HG03108 (cell line): ENCODE measurements at regions not wholly inside any gene's neighbourhood (a gene's known extent, or its start where the extent isn't known, plus 50 kb on each side); places are given as distances from the start of the nearest gene placed in this dataset.

ENCODE experiments used
- ATAC-seq: cut with Tn5 transposase; IDR thresholded peaks from one replicate; pipeline ENCODE4 v1.9.1; 2021; ENCODE audit warnings: moderate library complexity; ENCODE audit not compliant: unreplicated experiment

DNA sequence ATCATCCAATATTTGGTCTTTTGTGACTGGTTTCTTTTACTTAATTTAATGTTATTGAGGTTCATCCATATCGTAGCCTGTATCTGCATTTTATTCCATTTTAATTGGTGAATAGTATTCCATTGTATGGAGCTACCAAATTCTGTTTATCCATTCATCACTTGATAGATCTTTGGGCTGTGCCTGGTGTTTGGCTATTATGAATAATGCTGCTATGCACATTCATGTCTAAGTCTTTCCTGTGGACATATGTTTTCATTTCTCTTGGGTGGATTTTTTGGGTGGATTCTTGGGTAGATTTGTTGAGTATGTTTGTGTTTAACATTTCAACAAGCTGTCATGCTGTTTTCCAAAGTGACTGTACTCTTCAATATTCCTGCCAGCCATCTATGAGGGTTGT, 52.5 kb upstream of the NEDD4L start:
- ATAC-seq = no peak

DNA sequence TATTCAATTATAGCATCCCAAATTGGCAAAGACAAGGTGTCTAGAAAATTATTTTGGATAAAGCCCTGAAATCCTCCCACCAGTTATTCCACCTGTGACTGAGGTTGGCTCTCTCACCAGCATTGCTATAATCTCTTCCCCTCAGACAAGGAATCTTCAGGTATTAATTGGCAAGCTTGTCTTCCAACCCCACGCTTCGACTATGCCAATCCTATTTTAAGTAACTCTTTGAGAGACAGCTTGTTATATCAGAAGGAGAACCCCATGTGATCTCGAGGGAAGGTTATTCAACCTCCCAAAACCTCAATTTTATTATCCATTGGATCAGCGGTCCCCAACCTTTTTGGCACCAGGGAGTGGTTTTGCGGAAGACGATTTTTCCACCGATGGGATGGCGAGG, 54.5 kb upstream of the NEDD4L start:
- no peak for ATAC-seq

- no peak for ATAC-seq
These were observed 59.4 kb upstream of the NEDD4L start for GRCh38 chr18:57984490-57985115.

- ATAC-seq = no peak
These were observed 60.1 kb upstream of the NEDD4L start for GRCh38 chr18:57983965-57984364.

DNA sequence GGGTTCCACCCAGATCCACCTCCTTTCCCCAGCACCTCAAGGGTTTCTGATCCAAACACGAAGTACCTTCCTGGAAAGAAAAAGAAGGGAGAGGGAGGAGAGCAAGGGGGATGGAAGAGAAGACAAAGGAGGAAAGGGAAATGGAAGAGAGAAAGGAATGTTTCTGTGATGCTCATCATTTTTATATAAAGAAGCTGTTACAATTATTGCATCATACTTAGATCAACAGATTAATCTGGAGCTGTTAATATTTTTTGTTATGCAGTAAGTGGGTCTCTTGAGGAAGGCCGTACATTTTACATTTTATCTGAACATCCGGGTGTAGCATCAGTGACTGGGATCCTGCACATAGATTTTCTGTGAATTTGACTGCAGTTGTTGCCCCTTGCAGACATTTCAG, 60.6 kb upstream of the NEDD4L start:
- no peak for ATAC-seq

DNA sequence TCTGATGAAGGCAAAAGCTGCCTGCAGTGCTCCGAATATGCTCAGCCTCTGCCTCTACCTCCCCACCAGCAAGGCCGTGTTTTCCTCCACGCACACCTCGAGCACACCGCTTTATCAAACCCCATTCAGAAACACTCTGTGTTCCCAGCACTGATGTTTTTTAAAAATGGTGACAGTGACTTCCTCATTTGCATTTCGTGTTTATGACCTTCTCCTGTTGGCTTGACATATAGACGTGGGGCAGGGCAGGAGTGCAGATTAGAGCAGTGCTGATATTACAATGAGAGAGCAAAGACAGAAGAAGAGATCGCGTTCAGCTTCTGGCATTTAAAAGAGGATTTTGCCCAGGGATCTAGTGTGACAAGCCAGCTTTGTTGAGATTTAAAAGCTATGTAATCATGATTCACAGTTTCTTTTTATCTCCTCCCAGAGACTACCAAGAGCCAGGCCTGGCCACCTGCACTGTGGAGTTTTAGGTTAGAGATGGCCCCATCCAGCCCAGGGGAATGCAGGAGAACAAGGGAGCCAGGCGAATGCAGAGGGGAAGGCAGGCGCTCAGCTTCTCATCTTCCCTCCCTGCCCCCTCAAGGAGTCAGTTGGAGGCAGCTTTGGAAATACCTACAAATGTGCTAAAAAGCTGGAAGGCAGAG, 61.5 kb upstream of the NEDD4L start:
- ATAC-seq = no peak

DNA sequence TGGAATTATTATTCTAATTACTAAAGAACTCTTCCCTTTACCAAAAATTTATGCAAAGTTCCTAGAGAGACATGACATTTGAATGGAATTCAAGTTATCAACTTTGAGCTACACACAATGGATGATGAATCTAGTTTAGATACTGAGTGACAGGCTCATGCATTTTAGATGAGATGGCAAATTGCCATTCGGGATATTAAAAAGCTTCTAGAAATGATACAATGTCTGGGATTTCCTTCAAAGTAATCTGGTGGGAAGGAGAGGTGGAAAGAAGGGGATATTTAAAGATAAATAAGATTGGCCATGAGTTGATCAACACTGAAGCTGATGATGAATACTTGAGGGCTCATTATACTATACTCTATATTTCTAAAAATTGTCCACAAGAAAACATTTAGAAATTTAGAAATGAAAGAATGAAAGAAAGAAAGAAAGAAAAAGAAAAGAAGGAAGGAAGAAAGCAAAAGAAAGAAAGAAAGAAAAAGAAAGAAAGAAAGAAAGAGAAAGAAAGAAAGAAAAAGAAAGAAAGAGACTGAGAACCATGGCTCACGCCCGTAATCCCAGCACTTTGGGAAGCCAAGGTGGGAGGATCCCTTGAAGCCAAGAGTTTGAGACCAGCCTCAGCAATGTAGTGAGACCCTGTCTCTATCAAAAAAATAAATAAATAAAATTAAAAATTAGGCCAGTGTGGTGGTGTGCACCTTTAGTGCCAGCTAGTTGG, 62.6 kb upstream of the NEDD4L start:
- ATAC-seq = no peak

DNA sequence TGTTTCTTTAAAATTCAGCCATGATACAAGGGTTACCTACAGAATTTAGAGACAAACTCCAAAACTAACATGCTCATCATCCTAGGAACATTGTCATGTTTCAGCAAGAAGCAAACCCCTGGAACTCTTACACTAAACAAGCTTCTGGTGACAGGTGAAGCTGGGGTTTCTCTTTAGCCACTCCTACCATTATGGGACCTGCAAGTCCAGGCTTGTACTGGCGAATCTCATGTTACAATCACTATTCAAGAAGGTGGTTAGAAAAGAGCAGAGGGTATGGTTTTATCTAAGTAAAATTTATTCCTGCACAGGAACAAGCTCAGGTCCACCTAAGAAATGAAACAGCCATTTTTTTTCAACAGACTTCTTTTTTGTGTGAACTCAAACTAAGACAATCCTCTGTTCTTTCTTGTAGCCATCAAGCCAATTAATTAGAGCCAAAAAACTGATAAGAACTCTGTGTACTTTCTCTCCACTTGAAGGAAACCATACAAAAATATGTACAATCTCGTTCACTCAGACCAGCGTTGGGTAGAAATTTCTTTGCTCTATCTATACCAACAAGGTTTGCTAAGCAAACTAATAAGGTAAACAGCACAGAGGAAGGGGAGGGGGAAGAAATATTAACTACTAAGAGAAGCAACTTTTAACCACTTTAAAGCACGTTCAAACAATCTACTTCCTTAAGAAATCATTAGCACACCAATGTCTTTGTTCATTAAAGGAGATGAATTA, 63.3 kb upstream of the NEDD4L start:
- no peak for ATAC-seq

DNA sequence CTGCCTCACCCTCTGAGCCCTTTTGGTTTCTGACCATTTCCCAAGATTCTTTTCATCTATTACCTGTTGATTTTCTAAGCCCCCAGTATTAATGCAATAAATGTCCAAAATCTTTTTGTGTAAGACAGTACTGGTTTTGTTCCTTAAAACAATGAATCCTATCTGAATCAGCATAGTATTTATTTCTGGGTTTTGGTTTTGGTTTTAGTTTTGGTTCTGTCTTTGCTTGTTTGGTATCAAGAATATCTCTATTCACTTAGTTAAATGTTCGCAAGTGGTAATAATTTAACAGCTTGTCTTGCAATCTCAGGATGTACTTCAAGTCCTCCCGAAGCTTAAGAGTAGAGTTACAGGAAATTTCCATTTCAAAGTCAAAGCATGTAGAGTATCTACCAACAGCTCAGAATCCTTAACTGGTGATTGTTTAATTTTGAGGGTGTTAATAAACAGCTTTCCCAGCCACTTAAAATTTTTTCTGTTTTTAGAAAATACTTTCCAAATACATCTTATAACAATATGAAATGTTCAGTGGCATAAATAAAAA, 67.7 kb upstream of the NEDD4L start:
- no peak for ATAC-seq

GRCh38 chr18:57975805-57976204, 68.2 kb upstream of the NEDD4L start:
- no peak for ATAC-seq

DNA sequence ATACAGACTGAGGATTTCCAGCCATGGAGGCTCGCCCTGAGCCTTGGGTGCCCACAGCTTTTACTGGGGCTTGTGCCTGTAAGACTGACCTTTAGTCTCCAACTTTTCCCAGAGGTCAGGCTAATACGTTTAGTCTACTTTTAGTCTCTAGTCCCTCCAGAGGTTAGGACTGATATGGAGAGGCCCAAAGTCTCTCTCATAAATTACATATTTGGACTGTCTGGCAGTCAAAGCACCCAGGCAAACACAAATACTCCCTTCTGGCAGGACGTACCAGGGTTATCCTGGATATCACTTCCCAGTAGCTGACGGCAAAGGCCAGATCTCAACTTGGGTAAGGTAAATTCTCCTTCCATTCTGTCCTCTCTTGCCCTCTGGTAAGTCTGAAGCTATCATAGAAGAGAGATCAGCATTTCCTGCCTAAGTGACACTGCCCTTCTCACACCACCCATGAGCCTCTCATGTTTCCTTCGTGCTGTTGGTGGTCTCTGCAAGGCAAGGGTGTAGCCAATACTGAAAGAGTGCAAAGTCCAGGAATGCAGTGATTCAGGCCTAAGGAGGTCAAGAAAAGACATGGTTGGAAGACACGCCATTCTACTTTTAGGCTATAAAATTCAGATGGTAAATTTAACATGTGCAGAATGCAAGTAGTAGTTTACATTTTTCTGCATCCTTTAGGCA, 69.3 kb upstream of the NEDD4L start:
- no peak for ATAC-seq

GRCh38 chr18:57973889-57974288, 70.1 kb upstream of the NEDD4L start:
- no peak for ATAC-seq

GRCh38 chr18:57970356-57971095, 73.5 kb upstream of the NEDD4L start:
- ATAC-seq = no peak

- no peak for ATAC-seq
These were observed 74.2 kb upstream of the NEDD4L start for GRCh38 chr18:57969824-57970223.

DNA sequence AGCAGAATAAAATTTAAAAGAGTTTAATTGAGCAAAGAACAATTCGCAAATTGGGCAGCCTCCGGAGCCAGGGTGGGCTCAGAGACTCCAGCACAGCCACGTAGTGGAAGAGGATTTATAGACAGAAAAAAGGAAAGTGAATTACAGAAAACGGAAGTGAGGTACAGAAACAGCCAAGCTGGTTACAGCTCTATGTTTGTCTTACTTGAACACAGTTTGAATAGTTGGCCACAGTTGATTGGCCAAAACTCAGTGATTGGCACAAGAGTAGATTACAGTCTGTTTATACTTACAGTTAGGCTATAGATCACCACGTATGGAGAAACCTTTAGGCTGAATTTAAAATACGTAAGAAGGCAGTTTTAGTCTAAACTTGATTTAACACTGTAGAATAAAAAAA, 78.8 kb upstream of the NEDD4L start:
- ATAC-seq = no peak

DNA sequence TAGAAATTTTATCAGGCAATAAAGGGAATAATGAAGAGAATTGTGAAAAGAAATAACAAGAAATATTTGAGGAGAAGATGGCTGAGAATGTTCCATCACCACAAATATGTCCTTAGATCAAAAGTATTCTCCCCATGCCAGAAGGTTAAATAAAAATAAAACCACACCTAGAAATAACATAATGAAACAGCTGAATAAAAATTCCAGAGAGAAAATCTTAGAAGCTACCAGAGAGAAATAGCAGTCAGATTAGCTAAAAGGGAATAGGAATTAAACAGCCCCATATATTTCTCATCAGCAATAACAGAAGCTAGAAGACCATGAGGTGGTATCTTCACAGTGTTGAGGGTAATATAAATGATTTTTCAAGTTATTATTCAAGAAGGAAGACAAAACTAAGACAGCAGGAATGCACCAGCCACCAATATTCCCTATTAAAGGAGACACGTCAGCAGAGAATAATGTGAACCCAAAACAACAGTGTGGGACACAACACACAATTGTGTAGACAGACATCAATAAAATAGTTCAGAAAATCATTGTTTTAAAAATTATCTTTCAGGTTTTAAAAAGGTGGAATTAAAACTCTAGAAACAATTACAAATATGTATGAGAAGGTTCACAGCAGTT, 82.0 kb upstream of the NEDD4L start:
- no peak for ATAC-seq

- ATAC-seq = no peak
These were observed 82.6 kb upstream of the NEDD4L start for GRCh38 chr18:57961411-57961810.

DNA sequence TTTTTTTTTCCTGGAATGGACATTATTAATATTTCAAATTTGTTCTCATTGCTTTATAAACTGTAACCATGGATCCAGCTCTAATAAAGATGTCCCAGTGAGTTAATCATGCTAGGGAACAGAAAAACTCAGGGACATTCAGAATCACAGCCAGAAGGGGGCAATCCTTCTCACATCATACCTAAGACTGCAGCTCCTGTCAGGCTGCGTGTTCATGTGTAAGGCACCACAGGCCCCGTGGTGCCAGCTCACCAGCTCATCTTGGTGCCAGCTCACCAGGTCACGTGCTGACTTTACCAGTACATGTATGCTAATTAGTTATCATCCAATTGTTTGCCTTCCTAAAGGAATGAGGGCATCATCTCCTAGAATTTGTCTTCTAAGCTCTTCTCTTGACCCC, 84.7 kb upstream of the NEDD4L start:
- no peak for ATAC-seq

DNA sequence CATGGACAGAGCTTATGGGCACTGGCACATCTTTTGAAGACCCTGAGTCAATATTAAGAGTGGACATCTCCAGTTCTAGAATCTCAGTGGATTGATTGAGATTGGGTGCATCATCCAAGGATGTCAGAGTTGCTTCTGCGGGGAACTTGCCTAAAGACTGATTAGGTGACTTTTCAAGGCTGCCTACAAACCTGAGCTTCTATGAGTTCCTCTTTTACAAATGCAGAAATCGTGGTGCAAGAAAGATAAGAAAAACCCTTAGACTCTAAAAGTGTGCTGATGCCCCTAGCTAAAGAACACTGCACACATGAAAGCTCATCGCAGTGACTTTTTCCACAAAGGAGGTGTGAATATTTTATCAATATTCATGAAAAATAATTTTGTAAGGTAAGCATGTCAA, 86.8 kb upstream of the NEDD4L start:
- ATAC-seq = no peak

DNA sequence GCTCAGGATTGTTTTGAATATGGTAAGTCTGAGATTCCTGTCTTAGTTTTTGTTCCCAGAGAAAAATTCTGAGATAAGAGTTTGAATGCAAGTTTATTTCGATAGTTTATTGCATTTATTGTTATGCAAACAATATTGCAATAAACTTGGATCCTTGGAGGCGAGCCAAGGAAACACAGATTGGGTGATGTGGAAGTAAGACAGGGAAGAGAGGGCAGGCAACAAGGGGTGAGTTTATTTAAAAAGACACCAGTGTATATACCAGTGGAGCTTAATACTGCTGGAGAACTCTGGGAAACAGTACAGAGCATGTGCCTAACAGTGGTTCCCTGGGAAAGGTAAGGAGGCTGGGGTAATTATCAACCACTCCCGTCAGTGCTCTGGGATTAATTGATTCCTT, 87.5 kb upstream of the NEDD4L start:
- ATAC-seq = no peak
